NCI-H2081 (cell line): ENCODE measurements at regions not wholly inside any gene's neighbourhood (a gene's known extent, or its start where the extent isn't known, plus 50 kb on each side); places are given as distances from the start of the nearest gene placed in this dataset.

Source experiments
- DNase-seq, 2 experiments: peaks; one replicate each; lab custom pipeline; 2025; lab: John Stamatoyannopoulos, UW

- no peak for DNase-seq
Measured at GRCh38 chr14:22047115-22047514, 373.5 kb upstream of the OR4E1 start.

- no peak for DNase-seq
Measured at GRCh38 chr14:22046063-22046462, 372.4 kb upstream of the OR4E1 start.

- no peak for DNase-seq
Measured at GRCh38 chr14:22044193-22044592, 370.6 kb upstream of the OR4E1 start.

- no peak for DNase-seq
Measured at GRCh38 chr14:22040781-22041125, 367.1 kb upstream of the OR4E1 start.

GRCh38 chr14:22039938-22040780 lies 366.5 kb upstream of the OR4E1 start:
- DNase-seq, result no peak

- no peak for DNase-seq
Measured at GRCh38 chr14:22036541-22037239, 363.1 kb upstream of the OR4E1 start.

GRCh38 chr14:22026527-22026926 lies 352.9 kb upstream of the OR4E1 start:
- DNase-seq, result no peak

GRCh38 chr14:22025879-22026278 lies 352.3 kb upstream of the OR4E1 start:
- DNase-seq, result no peak

GRCh38 chr14:22024137-22024536 lies 350.5 kb upstream of the OR4E1 start:
- no peak for DNase-seq

- no peak for DNase-seq
Measured at GRCh38 chr14:22018890-22019289, 345.3 kb upstream of the OR4E1 start.

GRCh38 chr14:22012452-22012851 lies 338.8 kb upstream of the OR4E1 start:
- DNase-seq, result no peak

GRCh38 chr14:22011253-22011642 lies 337.6 kb upstream of the OR4E1 start:
- no peak for DNase-seq

- DNase-seq, result no peak
Measured at GRCh38 chr14:22010545-22011252, 337.1 kb upstream of the OR4E1 start.

GRCh38 chr14:22008766-22009165 lies 335.1 kb upstream of the OR4E1 start:
- DNase-seq, result no peak

- DNase-seq, result no peak
Measured at GRCh38 chr14:22007784-22008412, 334.3 kb upstream of the OR4E1 start.

- no peak for DNase-seq
Measured at GRCh38 chr14:22007363-22007762, 333.7 kb upstream of the OR4E1 start.

- DNase-seq, result no peak
Measured at GRCh38 chr14:22003461-22003860, 329.8 kb upstream of the OR4E1 start.

GRCh38 chr14:22002860-22003284 lies 329.3 kb upstream of the OR4E1 start:
- DNase-seq, result no peak

- no peak for DNase-seq
Measured at GRCh38 chr14:21999402-21999801, 325.8 kb upstream of the OR4E1 start.

GRCh38 chr14:21997300-21997699 lies 323.7 kb upstream of the OR4E1 start:
- no peak for DNase-seq

GRCh38 chr14:21995332-21995731 lies 321.7 kb upstream of the OR4E1 start:
- no peak for DNase-seq

GRCh38 chr14:21993837-21994236 lies 320.2 kb upstream of the OR4E1 start:
- DNase-seq, result no peak
